Esophagus squamous epithelium (tissue), 4 donors: ENCODE measurements at regions not wholly inside any gene's neighbourhood (a gene's known extent, or its start where the extent isn't known, plus 50 kb on each side); places are given as distances from the start of the nearest gene placed in this dataset.

Source experiments
- POLR2A ChIP-seq, 4 donors: fragments of 450-650 bp; IDR thresholded peaks; one replicate each; pipeline ENCODE4 v1.6.1; 2017; ENCODE audit warnings: antibody characterized with exemption in 4 of 4, mild to moderate bottlenecking in 4 of 4, moderate library complexity in 3 of 4
- TF ChIP-seq, protein P1 (sequence below), 6 experiments: fragments of 450-650 bp in 4 of 6; fragments of 200-600 bp in 2 of 6; sonication (generic) in 2 of 6; IDR thresholded peaks; one replicate each; pipeline ENCODE4 v1.5.1; 2016 to 2019; ENCODE audit warnings: antibody characterized with exemption in 6 of 6, mild to moderate bottlenecking in 4 of 6, moderate library complexity in 4 of 6

DNA sequence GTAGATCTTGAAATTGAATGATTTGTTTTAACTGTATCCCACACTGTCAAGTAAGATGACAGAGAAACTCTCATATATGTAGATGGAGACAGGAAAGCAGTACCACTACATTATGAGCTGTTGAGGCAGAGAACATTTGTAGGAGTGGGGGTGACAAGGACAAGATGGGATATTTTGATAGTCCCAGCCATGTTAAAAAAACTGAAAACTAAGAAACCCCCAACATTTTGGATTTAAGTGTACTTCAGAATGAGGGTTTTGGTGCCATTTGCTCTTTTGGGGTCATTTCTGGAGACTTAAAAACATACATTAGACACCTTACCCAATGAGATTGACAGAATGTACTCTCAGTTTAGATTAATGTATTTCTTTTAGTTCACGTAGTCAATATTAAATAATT, 149.9 kb upstream of the SLC4A4 start:
- TF ChIP-seq, protein P1, sequence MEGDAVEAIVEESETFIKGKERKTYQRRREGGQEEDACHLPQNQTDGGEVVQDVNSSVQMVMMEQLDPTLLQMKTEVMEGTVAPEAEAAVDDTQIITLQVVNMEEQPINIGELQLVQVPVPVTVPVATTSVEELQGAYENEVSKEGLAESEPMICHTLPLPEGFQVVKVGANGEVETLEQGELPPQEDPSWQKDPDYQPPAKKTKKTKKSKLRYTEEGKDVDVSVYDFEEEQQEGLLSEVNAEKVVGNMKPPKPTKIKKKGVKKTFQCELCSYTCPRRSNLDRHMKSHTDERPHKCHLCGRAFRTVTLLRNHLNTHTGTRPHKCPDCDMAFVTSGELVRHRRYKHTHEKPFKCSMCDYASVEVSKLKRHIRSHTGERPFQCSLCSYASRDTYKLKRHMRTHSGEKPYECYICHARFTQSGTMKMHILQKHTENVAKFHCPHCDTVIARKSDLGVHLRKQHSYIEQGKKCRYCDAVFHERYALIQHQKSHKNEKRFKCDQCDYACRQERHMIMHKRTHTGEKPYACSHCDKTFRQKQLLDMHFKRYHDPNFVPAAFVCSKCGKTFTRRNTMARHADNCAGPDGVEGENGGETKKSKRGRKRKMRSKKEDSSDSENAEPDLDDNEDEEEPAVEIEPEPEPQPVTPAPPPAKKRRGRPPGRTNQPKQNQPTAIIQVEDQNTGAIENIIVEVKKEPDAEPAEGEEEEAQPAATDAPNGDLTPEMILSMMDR (IDR thresholded peaks at IDR 0.05), result no peak
- no peak for TF ChIP-seq POLR2A (IDR thresholded peaks at IDR 0.05)
